ENCODE measurements at regions not wholly inside any gene's neighbourhood (a gene's known extent, or its start where the extent isn't known, plus 50 kb on each side); places are given as distances from the start of the nearest gene placed in this dataset.

GRCh38 chr5:74426506-74426905 is 214.0 kb downstream of the ENC1 start:
- TF ChIP-seq EZH2 (IDR thresholded peaks at IDR 0.05; ENCODE audit: borderline replicate concordance, low read depth, low read length, poor library complexity, severe bottlenecking), result no peak
- TF ChIP-seq, protein P1, sequence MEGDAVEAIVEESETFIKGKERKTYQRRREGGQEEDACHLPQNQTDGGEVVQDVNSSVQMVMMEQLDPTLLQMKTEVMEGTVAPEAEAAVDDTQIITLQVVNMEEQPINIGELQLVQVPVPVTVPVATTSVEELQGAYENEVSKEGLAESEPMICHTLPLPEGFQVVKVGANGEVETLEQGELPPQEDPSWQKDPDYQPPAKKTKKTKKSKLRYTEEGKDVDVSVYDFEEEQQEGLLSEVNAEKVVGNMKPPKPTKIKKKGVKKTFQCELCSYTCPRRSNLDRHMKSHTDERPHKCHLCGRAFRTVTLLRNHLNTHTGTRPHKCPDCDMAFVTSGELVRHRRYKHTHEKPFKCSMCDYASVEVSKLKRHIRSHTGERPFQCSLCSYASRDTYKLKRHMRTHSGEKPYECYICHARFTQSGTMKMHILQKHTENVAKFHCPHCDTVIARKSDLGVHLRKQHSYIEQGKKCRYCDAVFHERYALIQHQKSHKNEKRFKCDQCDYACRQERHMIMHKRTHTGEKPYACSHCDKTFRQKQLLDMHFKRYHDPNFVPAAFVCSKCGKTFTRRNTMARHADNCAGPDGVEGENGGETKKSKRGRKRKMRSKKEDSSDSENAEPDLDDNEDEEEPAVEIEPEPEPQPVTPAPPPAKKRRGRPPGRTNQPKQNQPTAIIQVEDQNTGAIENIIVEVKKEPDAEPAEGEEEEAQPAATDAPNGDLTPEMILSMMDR (conservative IDR thresholded peaks at IDR 0.05; ENCODE audit: low read depth, low read length), result no peak
- Histone ChIP-seq H3K4me3 (ENCODE audit: low read depth, low read length, poor library complexity, severe bottlenecking) (no peak overlapping the region), H3K9me3 (ENCODE audit: low read depth, low read length, poor library complexity, severe bottlenecking) (no peaks in the 10 kb centered on the region), H3K36me3 (ENCODE audit: insufficient read depth, low read length, poor library complexity, severe bottlenecking) (no peaks in the 10 kb centered on the region), H3K4me1 (ENCODE audit: insufficient read depth, low read length, poor library complexity, severe bottlenecking) (no peaks in the 10 kb centered on the region), H3K27ac (ENCODE audit: low read depth, low read length, poor library complexity, severe bottlenecking) (no peak overlapping the region), H3K27me3 (replicated peaks; ENCODE audit: insufficient read depth, low read depth, low read length, poor library complexity) (no peaks in the 10 kb centered on the region)
- ChIA-PET CTCF (no interaction called here), POLR2A (ENCODE audit: low non-redundant PET) (no interaction called here)
- no peak for DNase-seq (ENCODE audit: low spot score)
- intact Hi-C loops (cut with micrococcal nuclease; ENCODE audit: unreplicated experiment), result no loop called here
- no TSS peak for BruUV-seq (replicated peaks)

DNA sequence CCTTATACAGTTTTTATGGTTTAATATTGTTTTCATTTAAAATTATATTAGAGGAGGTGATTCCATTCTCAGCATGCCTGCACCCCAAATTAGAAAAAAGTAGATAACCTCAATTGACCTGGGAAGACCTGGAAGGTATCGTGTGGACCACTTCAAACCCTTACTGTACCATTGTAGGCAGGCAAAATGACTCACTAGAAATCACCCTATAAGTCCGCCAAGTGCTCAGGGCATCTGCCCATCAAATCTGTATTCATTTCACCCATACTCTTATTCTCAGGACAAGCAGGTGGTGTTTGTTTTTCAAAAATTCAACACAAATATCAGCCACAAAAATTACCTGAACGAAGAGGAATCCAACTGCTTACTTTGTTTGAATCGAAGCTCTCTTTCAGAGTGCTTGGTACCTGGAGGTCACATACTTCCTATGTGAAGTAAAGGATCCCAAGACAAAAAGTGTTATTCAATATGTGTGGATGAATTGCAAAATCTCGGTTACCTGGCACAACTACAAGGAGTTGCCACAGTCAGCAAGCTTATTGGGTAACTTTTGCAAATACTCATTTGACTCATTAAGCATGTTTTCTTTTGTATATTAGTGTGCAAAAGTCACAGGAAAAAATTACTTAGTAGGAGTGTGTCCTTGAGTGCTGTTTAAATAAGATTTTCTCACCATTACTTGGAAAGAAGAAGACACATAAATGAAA is 216.2 kb downstream of the ENC1 start:
- Histone ChIP-seq H3K27ac (ENCODE audit: low read depth, low read length, poor library complexity, severe bottlenecking) (no peak overlapping the region), H3K27me3 (replicated peaks; ENCODE audit: insufficient read depth, low read depth, low read length, poor library complexity) (no peaks in the 10 kb centered on the region), H3K4me3 (ENCODE audit: low read depth, low read length, poor library complexity, severe bottlenecking) (no peak overlapping the region), H3K9me3 (ENCODE audit: low read depth, low read length, poor library complexity, severe bottlenecking) (no peaks in the 10 kb centered on the region), H3K36me3 (ENCODE audit: insufficient read depth, low read length, poor library complexity, severe bottlenecking) (no peaks in the 10 kb centered on the region), H3K4me1 (ENCODE audit: insufficient read depth, low read length, poor library complexity, severe bottlenecking) (no peaks in the 10 kb centered on the region)
- TF ChIP-seq, protein P1 (conservative IDR thresholded peaks at IDR 0.05; ENCODE audit: low read depth, low read length), result no peak
- no peak for TF ChIP-seq EZH2 (IDR thresholded peaks at IDR 0.05; ENCODE audit: borderline replicate concordance, low read depth, low read length, poor library complexity, severe bottlenecking)
- CTCF ChIA-PET, result no interaction called here
- DNase-seq (ENCODE audit: low spot score), result no peak
- intact Hi-C loops (cut with micrococcal nuclease; ENCODE audit: unreplicated experiment), result no loop called here
- POLR2A ChIA-PET (ENCODE audit: low non-redundant PET), result no interaction called here
- no TSS peak for BruUV-seq (replicated peaks)

GRCh38 chr5:74423383-74423782 is 217.1 kb downstream of the ENC1 start:
- no TSS peak for BruUV-seq (replicated peaks)
- intact Hi-C loops (cut with micrococcal nuclease; ENCODE audit: unreplicated experiment), result no loop called here
- H3K27me3 ChIP-seq (replicated peaks; ENCODE audit: insufficient read depth, low read depth, low read length, poor library complexity), result no peaks in the 10 kb centered on the region
- no peaks in the 10 kb centered on the region for H3K36me3 ChIP-seq (ENCODE audit: insufficient read depth, low read length, poor library complexity, severe bottlenecking)
- no peak for DNase-seq (ENCODE audit: low spot score)
- no peak for TF ChIP-seq EZH2 (IDR thresholded peaks at IDR 0.05; ENCODE audit: borderline replicate concordance, low read depth, low read length, poor library complexity, severe bottlenecking)
- TF ChIP-seq, protein P1 (conservative IDR thresholded peaks at IDR 0.05; ENCODE audit: low read depth, low read length), result no peak
- POLR2A ChIA-PET (ENCODE audit: low non-redundant PET), result no interaction called here
- H3K4me1 ChIP-seq (ENCODE audit: insufficient read depth, low read length, poor library complexity, severe bottlenecking), result no peaks in the 10 kb centered on the region
- H3K27ac ChIP-seq (ENCODE audit: low read depth, low read length, poor library complexity, severe bottlenecking), result no peak overlapping the region
- H3K4me3 ChIP-seq (ENCODE audit: low read depth, low read length, poor library complexity, severe bottlenecking), result no peak overlapping the region
- CTCF ChIA-PET, result no interaction called here
- H3K9me3 ChIP-seq (ENCODE audit: low read depth, low read length, poor library complexity, severe bottlenecking), result no peaks in the 10 kb centered on the region
